SU-DHL-6 (cell line): ENCODE measurements at regions not wholly inside any gene's neighbourhood (a gene's known extent, or its start where the extent isn't known, plus 50 kb on each side); places are given as distances from the start of the nearest gene placed in this dataset.

Experiments
- H2AFZ ChIP-seq: fragments of 200-600 bp; sonication (generic); 2 replicates; pipeline ENCODE4 v1.6.1; 2014; ENCODE audit warnings: low read depth, mild to moderate bottlenecking, moderate library complexity, mixed read lengths, antibody characterized with exemption, low read length; ENCODE audit not compliant: severe bottlenecking
- H3F3A ChIP-seq: fragments of 200-600 bp; shearing (Covaris generic); 2 replicates; pipeline ENCODE4 v1.6.0; 2016; ENCODE audit warnings: antibody characterized with exemption, mild to moderate bottlenecking; ENCODE audit not compliant: insufficient read depth
- H3K27ac ChIP-seq: fragments of 200-600 bp; sonication (generic); 2 replicates; pipeline ENCODE4 v1.5.1; 2016; ENCODE audit warnings: low read depth, mild to moderate bottlenecking, low read length, moderate library complexity, mixed read lengths
- H3K27me3 ChIP-seq: fragments of 200-600 bp; sonication (generic), shearing (Covaris generic); 2 replicates; pipeline ENCODE4 v1.6.0; 2014; ENCODE audit warnings: mild to moderate bottlenecking, low read length
- H3K36me3 ChIP-seq: fragments of 200-600 bp; sonication (generic); 2 replicates; pipeline ENCODE4 v1.6.1; 2014; ENCODE audit warnings: mild to moderate bottlenecking, low read length, mixed read lengths
- H3K4me2 ChIP-seq: fragments of 300-600, 200-600 bp; shearing (Covaris generic), sonication (generic); 2 replicates; pipeline ENCODE4 v1.6.0; 2014; ENCODE audit warnings: low read length, low read depth, mild to moderate bottlenecking; ENCODE audit not compliant: poor library complexity, severe bottlenecking
- H3K4me3 ChIP-seq: fragments of 200-600 bp; sonication (generic); 2 replicates; pipeline ENCODE4 v1.5.1; 2014; ENCODE audit warnings: antibody characterized with exemption, low read length, mild to moderate bottlenecking, mixed read lengths; ENCODE audit not compliant: insufficient read depth, poor library complexity, severe bottlenecking
- H3K79me2 ChIP-seq: fragments of 200-600 bp; sonication (generic); 2 replicates; pipeline ENCODE4 v1.6.1; 2014; ENCODE audit warnings: mild to moderate bottlenecking, low read length, moderate library complexity; ENCODE audit not compliant: insufficient read depth
- H3K9ac ChIP-seq: fragments of 200-600 bp; sonication (generic); 2 replicates; pipeline ENCODE4 v1.7.0; 2014; ENCODE audit warnings: mild to moderate bottlenecking, low read length
- H3K9me2 ChIP-seq: fragments of 200-600 bp; sonication (generic); replicated peaks from 2 replicates; pipeline ENCODE4 v1.6.1; 2014; ENCODE audit warnings: low read length; ENCODE audit not compliant: insufficient read depth
- H3K9me3 ChIP-seq: fragments of 200-600 bp; sonication (generic); 2 replicates; pipeline ENCODE4 v1.6.1; 2014; ENCODE audit warnings: low read length, mixed read lengths; ENCODE audit not compliant: insufficient read depth
- H4K20me1 ChIP-seq: fragments of 200-600 bp; sonication (generic); 2 replicates; pipeline ENCODE4 v1.6.1; 2014; ENCODE audit warnings: low read depth, mild to moderate bottlenecking, antibody characterized with exemption, low read length, moderate library complexity, mixed read lengths
- EZH2phosphoT487 ChIP-seq: fragments of 200-600 bp; sonication (generic), shearing (Covaris generic); conservative IDR thresholded peaks from 2 replicates; pipeline ENCODE4 v1.6.1; 2018; ENCODE audit warnings: mild to moderate bottlenecking, antibody characterized with exemption, low read length, moderate library complexity, mixed read lengths
- TF ChIP-seq, protein P1 (sequence below): fragments of 200-600 bp; sonication (generic); IDR thresholded peaks from one replicate; pipeline ENCODE4 v1.5.1; 2017; ENCODE audit warnings: antibody characterized with exemption, mild to moderate bottlenecking, low read length, moderate library complexity; ENCODE audit not compliant: insufficient read depth, poor library complexity, severe bottlenecking

DNA sequence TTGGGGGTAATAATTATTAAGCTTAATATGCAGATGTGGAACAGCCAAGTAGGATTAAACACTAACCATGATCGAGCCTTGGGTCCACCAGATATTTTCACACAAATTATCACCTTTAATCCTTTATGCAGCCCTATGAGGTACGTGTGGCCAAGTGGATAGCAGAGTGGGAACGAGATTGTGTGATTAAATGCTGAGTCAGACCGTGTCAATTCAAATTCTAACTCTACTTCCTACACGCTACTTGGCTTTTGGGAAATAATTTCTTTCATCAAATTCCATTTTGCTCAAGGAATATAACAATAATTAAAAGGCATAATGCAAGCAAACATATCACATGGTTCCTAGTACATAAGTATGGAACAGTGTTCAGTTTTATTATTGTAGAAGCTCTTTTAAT, 329.2 kb downstream of the CBLN4 start:
- H3F3A ChIP-seq, result no peaks in the 10 kb centered on the region
- TF ChIP-seq, protein P1, sequence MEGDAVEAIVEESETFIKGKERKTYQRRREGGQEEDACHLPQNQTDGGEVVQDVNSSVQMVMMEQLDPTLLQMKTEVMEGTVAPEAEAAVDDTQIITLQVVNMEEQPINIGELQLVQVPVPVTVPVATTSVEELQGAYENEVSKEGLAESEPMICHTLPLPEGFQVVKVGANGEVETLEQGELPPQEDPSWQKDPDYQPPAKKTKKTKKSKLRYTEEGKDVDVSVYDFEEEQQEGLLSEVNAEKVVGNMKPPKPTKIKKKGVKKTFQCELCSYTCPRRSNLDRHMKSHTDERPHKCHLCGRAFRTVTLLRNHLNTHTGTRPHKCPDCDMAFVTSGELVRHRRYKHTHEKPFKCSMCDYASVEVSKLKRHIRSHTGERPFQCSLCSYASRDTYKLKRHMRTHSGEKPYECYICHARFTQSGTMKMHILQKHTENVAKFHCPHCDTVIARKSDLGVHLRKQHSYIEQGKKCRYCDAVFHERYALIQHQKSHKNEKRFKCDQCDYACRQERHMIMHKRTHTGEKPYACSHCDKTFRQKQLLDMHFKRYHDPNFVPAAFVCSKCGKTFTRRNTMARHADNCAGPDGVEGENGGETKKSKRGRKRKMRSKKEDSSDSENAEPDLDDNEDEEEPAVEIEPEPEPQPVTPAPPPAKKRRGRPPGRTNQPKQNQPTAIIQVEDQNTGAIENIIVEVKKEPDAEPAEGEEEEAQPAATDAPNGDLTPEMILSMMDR, result no peak
- no peak for TF ChIP-seq EZH2phosphoT487
- H2AFZ ChIP-seq, result no peak overlapping the region
- no peak overlapping the region for H3K4me2 ChIP-seq
- no peaks in the 10 kb centered on the region for H3K9me3 ChIP-seq
- no peak overlapping the region for H3K9ac ChIP-seq
- H3K4me3 ChIP-seq, result no peak overlapping the region
- no peaks in the 10 kb centered on the region for H3K27me3 ChIP-seq
- H3K36me3 ChIP-seq, result no peaks in the 10 kb centered on the region
- no peaks in the 10 kb centered on the region for H4K20me1 ChIP-seq
- H3K79me2 ChIP-seq, result no peaks in the 10 kb centered on the region
- H3K27ac ChIP-seq, result no peak overlapping the region
- H3K9me2 ChIP-seq, result no peaks in the 10 kb centered on the region

DNA sequence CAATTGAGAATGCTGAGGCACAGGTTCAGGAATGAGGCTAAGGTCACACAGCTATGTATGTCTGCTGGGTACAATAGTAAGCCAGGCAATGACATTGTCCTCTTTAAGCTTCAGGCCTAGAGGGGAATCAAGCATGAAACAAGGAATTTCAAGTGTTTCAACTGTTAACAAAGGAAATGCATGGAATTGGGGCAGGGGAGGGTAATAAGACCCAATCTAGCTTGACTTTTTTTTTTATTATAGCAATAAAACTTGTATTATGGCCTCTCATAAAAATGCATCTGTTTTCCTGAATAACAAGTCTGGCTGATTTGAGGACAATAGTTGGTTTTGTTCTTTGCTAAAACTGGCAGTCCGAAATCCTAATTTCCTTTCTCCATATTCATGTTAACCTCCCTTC, 336.7 kb downstream of the CBLN4 start:
- H2AFZ ChIP-seq, result no peak overlapping the region
- no peak overlapping the region for H3K9ac ChIP-seq
- no peaks in the 10 kb centered on the region for H3F3A ChIP-seq
- no peaks in the 10 kb centered on the region for H4K20me1 ChIP-seq
- H3K9me3 ChIP-seq, result no peaks in the 10 kb centered on the region
- no peaks in the 10 kb centered on the region for H3K27me3 ChIP-seq
- no peaks in the 10 kb centered on the region for H3K79me2 ChIP-seq
- H3K4me3 ChIP-seq, result no peak overlapping the region
- H3K9me2 ChIP-seq, result no peaks in the 10 kb centered on the region
- H3K27ac ChIP-seq, result no peak overlapping the region
- no peaks in the 10 kb centered on the region for H3K36me3 ChIP-seq
- TF ChIP-seq, protein P1, result no peak
- no peak for TF ChIP-seq EZH2phosphoT487
- H3K4me2 ChIP-seq, result no peak overlapping the region

DNA sequence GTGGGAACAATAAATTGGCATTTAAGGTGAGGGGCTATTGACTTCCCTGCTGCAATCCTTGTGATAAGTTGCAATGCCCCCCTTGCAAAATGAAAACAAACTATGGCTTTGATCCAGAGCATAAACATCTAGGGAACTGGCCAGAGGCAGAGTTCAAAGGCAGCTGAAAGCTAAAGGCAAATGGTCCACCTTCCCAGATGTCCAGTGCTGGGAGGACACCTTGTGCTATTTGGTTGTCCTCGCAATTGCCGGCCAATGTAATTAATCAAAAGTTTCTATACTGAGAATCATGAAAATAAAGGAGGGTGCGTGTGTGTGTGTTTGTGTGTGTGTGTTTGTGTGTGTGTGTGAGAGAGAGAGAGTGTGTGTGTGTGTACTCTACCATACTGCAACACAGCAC, 337.4 kb downstream of the CBLN4 start:
- H3K36me3 ChIP-seq, result no peaks in the 10 kb centered on the region
- TF ChIP-seq, protein P1, result no peak
- TF ChIP-seq EZH2phosphoT487, result no peak
- no peaks in the 10 kb centered on the region for H3F3A ChIP-seq
- no peaks in the 10 kb centered on the region for H3K27me3 ChIP-seq
- H3K27ac ChIP-seq, result no peak overlapping the region
- H3K9me3 ChIP-seq, result no peaks in the 10 kb centered on the region
- H3K4me3 ChIP-seq, result no peak overlapping the region
- no peaks in the 10 kb centered on the region for H3K9me2 ChIP-seq
- H3K4me2 ChIP-seq, result no peak overlapping the region
- H3K9ac ChIP-seq, result no peak overlapping the region
- H2AFZ ChIP-seq, result no peak overlapping the region
- H4K20me1 ChIP-seq, result no peaks in the 10 kb centered on the region
- no peaks in the 10 kb centered on the region for H3K79me2 ChIP-seq

DNA sequence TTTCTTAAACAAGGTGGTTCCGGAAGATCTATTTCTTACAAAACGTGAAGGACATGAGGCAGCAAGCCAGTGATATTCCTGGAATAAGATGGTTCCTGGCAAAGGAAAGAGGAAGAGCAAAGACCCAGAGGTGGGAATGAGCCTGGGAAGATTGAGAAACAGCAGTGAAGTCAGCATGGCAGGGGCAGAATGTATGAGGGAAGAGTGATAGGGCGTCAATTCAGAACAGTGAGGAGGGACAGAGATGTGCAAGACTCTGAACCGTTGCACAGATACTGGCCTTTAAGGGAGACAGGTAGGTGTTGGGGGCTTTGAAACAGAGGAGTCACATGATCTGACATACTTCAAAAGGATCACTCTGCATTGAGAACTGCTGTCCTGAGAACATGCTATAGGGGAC, 338.3 kb downstream of the CBLN4 start:
- Histone ChIP-seq H3K9me3 (no peaks in the 10 kb centered on the region), H2AFZ (no peak overlapping the region), H3K27ac (no peak overlapping the region), H4K20me1 (no peaks in the 10 kb centered on the region), H3K4me3 (no peak overlapping the region), H3K9ac (no peak overlapping the region), H3K79me2 (no peaks in the 10 kb centered on the region), H3K27me3 (no peaks in the 10 kb centered on the region), H3K36me3 (no peaks in the 10 kb centered on the region), H3F3A (no peaks in the 10 kb centered on the region), H3K4me2 (no peak overlapping the region), H3K9me2 (no peaks in the 10 kb centered on the region)
- TF ChIP-seq, protein P1, result no peak
- no peak for TF ChIP-seq EZH2phosphoT487
